ENCODE measurements at regions not wholly inside any gene's neighbourhood (a gene's known extent, or its start where the extent isn't known, plus 50 kb on each side); places are given as distances from the start of the nearest gene placed in this dataset.

GRCh38 chr6:91786474-91787184 lies 1199.8 kb upstream of the MAP3K7 start:
- no peaks in the 10 kb centered on the region for H3K4me1 ChIP-seq
- no peak overlapping the region for H3K4me3 ChIP-seq
- H3K27ac ChIP-seq: no peak overlapping the region
- ATAC-seq (no peak), DNase-seq (no peak)
- no peak for TF ChIP-seq CTCF (IDR thresholded peaks at IDR 0.05)
- H3K36me3 ChIP-seq (ENCODE audit: insufficient read depth in 1 of 2, low read depth in 1 of 2): no peaks in the 10 kb centered on the region
- H3K9me3 ChIP-seq: no peaks in the 10 kb centered on the region
- H3K27me3 ChIP-seq (ENCODE audit: insufficient read depth in 3 of 3, low read length in 2 of 3): no peaks in the 10 kb centered on the region
- intact Hi-C loops (cut with DNase I): no loop called here
- 56 to 59% (median 56%) methylated on average over 11 of the region's 11 CpGs for WGBS, 3 donors

GRCh38 chr6:91782802-91783201 lies 1195.9 kb upstream of the MAP3K7 start:
- ATAC-seq (no peak), DNase-seq (no peak)
- Histone ChIP-seq H3K27ac (no peak overlapping the region), H3K9me3 (no peaks in the 10 kb centered on the region), H3K27me3 (ENCODE audit: insufficient read depth in 3 of 3, low read length in 2 of 3) (no peaks in the 10 kb centered on the region), H3K36me3 (ENCODE audit: insufficient read depth in 1 of 2, low read depth in 1 of 2) (no peaks in the 10 kb centered on the region), H3K4me3 (no peak overlapping the region), H3K4me1 (no peaks in the 10 kb centered on the region)
- TF ChIP-seq CTCF (IDR thresholded peaks at IDR 0.05): no peak
- intact Hi-C loops (cut with DNase I): no loop called here
- WGBS, 3 donors: 24 to 35% (median 33%) methylated on average over 2 of the region's 2 CpGs

- 7 to 15% (median 8%) methylated on average over 3 of the region's 3 CpGs for WGBS, 3 donors
- Histone ChIP-seq H3K27me3 (ENCODE audit: insufficient read depth in 3 of 3, low read length in 2 of 3) (no peaks in the 10 kb centered on the region), H3K4me1 (no peaks in the 10 kb centered on the region), H3K9me3 (no peaks in the 10 kb centered on the region), H3K36me3 (ENCODE audit: insufficient read depth in 1 of 2, low read depth in 1 of 2) (no peaks in the 10 kb centered on the region), H3K4me3 (no peak overlapping the region), H3K27ac (no peak overlapping the region)
- ATAC-seq (peak in 2 of 4 donors; percentile 26 to 36), DNase-seq (peak in 1 of 2 donors; percentile 53)
- intact Hi-C loops (cut with DNase I): no loop called here
- no peak for TF ChIP-seq CTCF (IDR thresholded peaks at IDR 0.05)
Measured at GRCh38 chr6:91781946-91782345, 1195.1 kb upstream of the MAP3K7 start.

GRCh38 chr6:91780270-91780669 lies 1193.4 kb upstream of the MAP3K7 start:
- ATAC-seq: no peak
- WGBS, 3 donors: 48 to 63% (median 54%) methylated on average over 2 of the region's 2 CpGs
- no peak overlapping the region for H3K4me3 ChIP-seq
- intact Hi-C loops (cut with DNase I): no loop called here
- no peaks in the 10 kb centered on the region for H3K9me3 ChIP-seq
- no peak for TF ChIP-seq CTCF (IDR thresholded peaks at IDR 0.05)
- no peak overlapping the region for H3K27ac ChIP-seq
- H3K4me1 ChIP-seq: no peaks in the 10 kb centered on the region
- DNase-seq: no peak
- no peaks in the 10 kb centered on the region for H3K36me3 ChIP-seq (ENCODE audit: insufficient read depth in 1 of 2, low read depth in 1 of 2)
- H3K27me3 ChIP-seq (ENCODE audit: insufficient read depth in 3 of 3, low read length in 2 of 3): no peaks in the 10 kb centered on the region

GRCh38 chr6:91761621-91762020 lies 1174.7 kb upstream of the MAP3K7 start:
- intact Hi-C loops (cut with DNase I): no loop called here
- no peak for TF ChIP-seq CTCF (IDR thresholded peaks at IDR 0.05)
- Histone ChIP-seq H3K27ac (no peak overlapping the region), H3K4me3 (no peak overlapping the region), H3K9me3 (no peaks in the 10 kb centered on the region), H3K27me3 (ENCODE audit: insufficient read depth in 3 of 3, low read length in 2 of 3) (no peaks in the 10 kb centered on the region), H3K4me1 (no peaks in the 10 kb centered on the region), H3K36me3 (ENCODE audit: insufficient read depth in 1 of 2, low read depth in 1 of 2) (no peaks in the 10 kb centered on the region)
- WGBS, 3 donors: 57 to 70% (median 59%) methylated on average over 1 of the region's 1 CpG
- ATAC-seq (no peak), DNase-seq (no peak)
